Body of pancreas (tissue), 4 donors: ENCODE measurements at regions not wholly inside any gene's neighbourhood (a gene's known extent, or its start where the extent isn't known, plus 50 kb on each side); places are given as distances from the start of the nearest gene placed in this dataset.

Source experiments
- CTCF ChIP-seq, 7 experiments: fragments of 450-650 bp in 4 of 7; fragments of 200-600 bp in 3 of 7; sonication (generic) in 3 of 7; IDR thresholded peaks; one replicate each; pipeline ENCODE4 v1.5.1; 2016 to 2019; ENCODE audit warnings: antibody characterized with exemption in 7 of 7
- POLR2A ChIP-seq, 3 donors: fragments of 450-650 bp; IDR thresholded peaks; one replicate each; pipeline ENCODE4 v1.6.1; 2016; ENCODE audit warnings: antibody characterized with exemption in 3 of 3, mild to moderate bottlenecking in 2 of 3

GRCh38 chr16:63462316-63462715, 1426.1 kb upstream of the CDH8 start:
- TF ChIP-seq CTCF (IDR thresholded peaks at IDR 0.05) (no peak), POLR2A (IDR thresholded peaks at IDR 0.05) (no peak)
